Heart right ventricle (tissue), 16 donors: ENCODE measurements at regions not wholly inside any gene's neighbourhood (a gene's known extent, or its start where the extent isn't known, plus 50 kb on each side); places are given as distances from the start of the nearest gene placed in this dataset.

Source experiments
- ATAC-seq, 8 donors: fragments of 200-7000 bp; cut with Tn5 transposase; one replicate each; pipeline ENCODE4 v1.9.1; 2020; ENCODE audit warnings: mild to moderate bottlenecking in 8 of 8, moderate library complexity in 8 of 8, moderate number of reproducible peaks in 1 of 8
- DNase-seq, 2 donors: peaks; one replicate each; pipeline ENCODE4 v3.0.0-alpha.2; 2020
- H3K27ac ChIP-seq, 10 donors: fragments of 200-600 bp; sonication (generic) in 2 of 10; one replicate each; pipeline versions ENCODE4 v1.5.0 to v1.8.0; 2020 to 2022; ENCODE audit warnings: mild to moderate bottlenecking in 3 of 10
- H3K27me3 ChIP-seq, 7 donors: fragments of 200-600 bp; one replicate each; pipeline ENCODE4 v1.8.0; 2021 to 2022; ENCODE audit warnings: mild to moderate bottlenecking in 2 of 7
- H3K36me3 ChIP-seq, 9 donors: fragments of 200-600 bp; sonication (generic) in 1 of 9; one replicate each; pipeline versions ENCODE4 v1.5.0 to v1.8.0; 2020 to 2022; ENCODE audit warnings: mild to moderate bottlenecking in 2 of 9
- H3K4me1 ChIP-seq, 9 donors: fragments of 200-600 bp; sonication (generic) in 1 of 9; one replicate each; pipeline versions ENCODE4 v1.5.0 to v1.8.0; 2020 to 2022; ENCODE audit warnings: mild to moderate bottlenecking in 4 of 9
- H3K4me3 ChIP-seq, 10 donors: fragments of 200-600 bp; sonication (generic) in 2 of 10; one replicate each; pipeline versions ENCODE4 v1.5.0 to v1.8.0; 2020 to 2022; ENCODE audit warnings: mild to moderate bottlenecking in 7 of 10, moderate library complexity in 2 of 10
- H3K9me3 ChIP-seq, 11 donors: fragments of 200-600 bp in 10 of 11; sonication (generic) in 2 of 11; one replicate each; pipeline versions ENCODE4 v1.5.0 to v1.8.0; 2013 to 2022; ENCODE audit warnings: mild to moderate bottlenecking in 2 of 11, control low read depth in 1 of 11, moderate library complexity in 1 of 11
- CTCF ChIP-seq, 9 donors: fragments of 200-600 bp; sonication (generic) in 2 of 9; IDR thresholded peaks; one replicate each; pipeline versions ENCODE4 v1.5.0 to v1.8.0; 2021 to 2022; ENCODE audit warnings: antibody characterized with exemption in 9 of 9, mild to moderate bottlenecking in 5 of 9, moderate library complexity in 1 of 9
- WGBS, 2 donors: extraction: QIAGEN DNeasy Blood & Tissue Kit; methylation state at CpG; one replicate each; pipeline ENCODE4 v1.1.7; 2013; ENCODE audit warnings: inconsistent platforms in 1 of 2; 5-methylcytosine and 5-hydroxymethylcytosine counted together
- intact Hi-C, 10 donors: fragments of 100-400 bp; cut with DNase I; formaldehyde crosslinking; loops; one replicate each; pipeline versions ENCODE4 v1.11.1 to v1.14.2; 2022
- donor health status: Arrhythmogenic right ventricular cardiomyopathy.
- donor health status: ischemic (EF 13 %, LVEDD 7.1; RV severe dilation, severe dysfunction).
- donor health status: healthy with polysubstance abuse.
- donor health status: DM: no; HTN: yes; CAD: no.
- donor health status: DM: no; HTN: no; CAD: no.
- donor health status: ischemic (EF 25% LVEDD 6.9; RV normal size, moderate dysfunction).
- donor health status: ischemic (EF 25% LVEDD 5.7; RV mildly dilated, moderate dysfunction).
- donor health status: healthy.
- donor health status: DM: yes; HTN: yes; CAD: no.
- donor health status: Ischemic cardiomyopathy.
- donor health status: ischemic (EF 35%, LVEDD 5.7; RV mildly dilated, moderate dysfunction).
- donor health status: nonischemic (EF 11% LVEDD 7.7; RV severe dilation, severe dysfunction).
- donor health status: DM: yes; HTN: yes; CAD: no.
- donor health status: PGD.
- donor health status: ischemic (EF 29% LVEDD 5.4; RV normal size, mild dysfunction).
- donor health status: nonischemic (EF 23%, LVEDD 6.1; RV moderate dilation, normal function).

GRCh38 chr11:12319988-12320387 is 57.4 kb upstream of the PARVA start:
- Histone ChIP-seq H3K36me3 (no peaks in the 10 kb centered on the region), H3K27me3 (no peaks in the 10 kb centered on the region), H3K4me3 (no peak overlapping the region), H3K27ac (no peak overlapping the region), H3K9me3 (peaks cover 0 to 25% (median 4%) of the 10 kb centered on the region in 11 donors), H3K4me1 (peaks cover 0 to 13% (median 0%) of the 10 kb centered on the region in 9 donors)
- ATAC-seq (no peak), DNase-seq (no peak)
- no peak for TF ChIP-seq CTCF (IDR thresholded peaks at IDR 0.05)
- intact Hi-C loops: loop anchor here in 2 of 10 donors (10.0 kb wide), 2 partner anchors 165 to 175 kb away; no protein-coding TSS in a partner anchor
- 81 to 84% methylated on average over 3 of the region's 3 CpGs for WGBS, 2 donors

- TF ChIP-seq CTCF (IDR thresholded peaks at IDR 0.05): no peak
- DNase-seq (no peak), ATAC-seq (no peak)
- H3K27me3 ChIP-seq: no peaks in the 10 kb centered on the region
- intact Hi-C loops: loop anchor here in 2 of 10 donors (10.0 kb wide), 2 partner anchors 163 to 173 kb away; no protein-coding TSS in a partner anchor
- WGBS, 2 donors: 83 to 91% methylated on average over 8 of the region's 8 CpGs
- H3K27ac ChIP-seq: no peak overlapping the region
- H3K36me3 ChIP-seq: no peaks in the 10 kb centered on the region
- H3K4me3 ChIP-seq: no peak overlapping the region
- H3K9me3 ChIP-seq: peaks cover 0 to 11% (median 4%) of the 10 kb centered on the region in 11 donors
- H3K4me1 ChIP-seq: peaks cover 0 to 13% (median 0%) of the 10 kb centered on the region in 9 donors
These were observed 56.0 kb upstream of the PARVA start for GRCh38 chr11:12321217-12321937.

- DNase-seq (no peak), ATAC-seq (no peak)
- 89 to 93% methylated on average over 3 of the region's 3 CpGs for WGBS, 2 donors
- Histone ChIP-seq H3K36me3 (no peaks in the 10 kb centered on the region), H3K9me3 (no peaks in the 10 kb centered on the region), H3K4me1 (peaks cover 0 to 2% (median 0%) of the 10 kb centered on the region in 9 donors), H3K4me3 (no peak overlapping the region), H3K27me3 (no peaks in the 10 kb centered on the region), H3K27ac (no peak overlapping the region)
- TF ChIP-seq CTCF (IDR thresholded peaks at IDR 0.05): no peak
- intact Hi-C loops: loop anchor here in 2 of 10 donors (10.0 kb wide), 2 partner anchors 160 to 170 kb away; no protein-coding TSS in a partner anchor
These were observed 52.8 kb upstream of the PARVA start for GRCh38 chr11:12324585-12324984.
